ENCODE measurements at regions not wholly inside any gene's neighbourhood (a gene's known extent, or its start where the extent isn't known, plus 50 kb on each side); places are given as distances from the start of the nearest gene placed in this dataset.
"Not testable (repeated sequence)": the region's sequence is repeated elsewhere in the genome, so short reads cannot be mapped to it uniquely, and the experiment has no call there.

GRCh38 chr3:98682391-98682790, 80.7 kb upstream of the ST3GAL6 start:
- TF ChIP-seq POLR2AphosphoS5, TCF7L2 (IDR thresholded peaks at IDR 0.05; ENCODE audit: low read depth, low read length): not testable (repeated sequence)

Data from Panc1 (cell line).